ENCODE measurements at regions not wholly inside any gene's neighbourhood (a gene's known extent, or its start where the extent isn't known, plus 50 kb on each side); places are given as distances from the start of the nearest gene placed in this dataset.
"Not testable (repeated sequence)": the region's sequence is repeated elsewhere in the genome, so short reads cannot be mapped to it uniquely, and the experiment has no call there.

DNA sequence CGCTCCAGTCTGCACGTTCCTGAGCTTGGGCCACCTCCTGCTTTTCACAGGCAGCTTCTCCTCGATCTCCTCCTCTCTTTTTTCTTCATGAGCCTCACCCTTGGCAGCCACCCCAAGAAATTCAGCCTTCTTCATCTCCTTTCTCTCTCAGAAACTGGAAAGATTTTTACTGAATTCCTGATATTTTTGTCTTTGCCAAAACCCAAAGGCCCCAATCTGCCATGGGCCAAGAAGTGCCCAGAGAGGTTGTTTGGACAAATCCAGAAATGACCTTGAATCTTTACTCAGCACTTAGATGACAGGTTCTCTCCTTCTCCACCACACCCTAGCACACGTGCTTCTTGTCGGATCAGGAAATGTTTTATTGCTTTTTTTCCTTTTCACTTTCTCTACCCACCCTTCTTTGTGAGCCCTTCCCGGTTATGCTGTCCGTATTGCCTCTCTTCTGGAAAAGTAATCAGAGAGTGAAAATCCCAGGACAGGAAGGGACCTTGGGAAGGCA lies 134.5 kb upstream of the TNP1 start:
- DNase-seq (ENCODE audit: low read depth in 2 of 2), result no peak

DNA sequence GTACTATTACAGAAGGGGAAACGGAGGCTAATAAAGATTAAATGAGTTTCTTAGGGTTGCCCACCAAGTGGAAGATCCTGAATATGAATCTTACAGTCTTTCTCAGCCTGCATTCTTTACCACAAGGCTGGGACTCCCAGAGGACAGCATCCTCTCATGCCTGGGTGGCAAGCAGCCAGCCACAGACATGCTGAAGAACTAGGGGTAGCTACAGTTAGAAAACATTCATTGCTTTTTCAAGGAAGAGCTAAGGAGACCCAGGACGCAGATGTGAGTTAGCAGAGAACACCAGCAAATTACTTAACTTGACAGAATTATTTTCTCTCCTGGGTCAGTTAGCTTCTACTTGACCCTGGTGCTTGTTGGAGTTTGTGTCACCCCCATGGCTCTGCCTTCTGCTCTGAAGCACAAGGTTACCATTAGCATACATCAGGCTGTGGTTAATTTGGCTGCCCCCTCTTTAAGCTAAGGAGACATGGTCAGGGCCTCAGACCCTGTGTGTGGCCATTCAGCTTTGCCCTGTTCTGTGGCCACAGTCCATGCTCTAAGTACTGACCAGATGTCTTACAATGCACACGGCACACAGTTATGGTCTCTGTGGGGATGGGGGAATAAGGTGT lies 132.3 kb upstream of the TNP1 start:
- DNase-seq (ENCODE audit: low read depth in 2 of 2), result no peak

DNA sequence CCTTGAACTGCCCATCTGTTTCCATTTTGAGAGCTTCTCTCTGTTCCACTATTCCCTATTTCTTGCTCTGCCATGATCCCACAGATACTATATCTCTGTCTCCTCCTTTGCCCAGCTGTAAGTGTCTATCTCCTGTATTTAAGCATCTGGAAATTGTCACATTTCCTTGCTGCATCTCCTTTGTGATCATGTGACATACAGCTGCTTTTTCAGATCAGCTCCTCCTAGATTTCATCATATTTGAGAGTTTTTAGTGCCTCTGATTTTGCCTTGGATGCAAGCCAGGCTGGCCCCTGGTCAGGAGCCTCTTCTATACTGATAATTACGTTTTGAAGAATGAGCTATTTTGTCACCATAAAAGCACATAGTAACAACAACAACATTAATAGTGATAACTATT lies 131.7 kb upstream of the TNP1 start:
- no peak for DNase-seq (ENCODE audit: low read depth in 2 of 2)

DNA sequence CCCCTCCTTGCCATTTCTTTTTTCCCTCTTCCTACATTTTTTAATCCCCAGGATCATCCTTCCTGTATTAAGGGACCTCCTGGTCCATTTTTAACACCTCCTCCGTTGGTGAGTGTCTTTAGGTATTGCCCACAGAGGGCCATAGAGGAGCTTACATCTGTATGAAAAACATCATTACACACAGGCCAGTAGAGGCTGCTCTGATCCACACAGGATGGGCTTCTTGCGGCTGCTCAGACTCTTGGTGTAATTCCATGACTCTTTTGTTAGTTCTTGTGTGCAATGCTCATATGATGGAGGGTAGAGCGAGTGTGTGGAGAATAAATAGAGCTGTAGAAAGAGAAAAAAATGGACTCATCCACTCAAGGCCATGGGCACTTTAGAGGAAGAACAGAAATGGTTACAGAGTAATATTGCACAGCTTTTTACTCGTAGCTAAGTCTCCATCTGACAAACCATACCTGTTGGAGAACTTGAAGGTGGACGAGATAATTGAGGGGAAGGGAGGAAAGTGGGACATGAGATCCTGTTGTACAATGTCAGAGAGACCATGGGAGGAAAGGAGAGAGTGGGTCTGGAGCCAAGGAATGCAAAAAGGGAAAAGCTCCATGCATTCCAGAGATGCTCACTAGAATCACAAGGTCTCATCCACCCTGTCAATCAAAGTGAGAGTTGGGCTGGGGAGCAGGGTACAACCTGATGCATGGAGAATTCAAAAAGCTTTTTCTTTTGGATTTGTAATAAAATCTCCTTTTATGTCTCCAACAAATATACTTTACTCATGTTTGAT lies 129.7 kb upstream of the TNP1 start:
- DNase-seq (ENCODE audit: low read depth in 2 of 2), result no peak

DNA sequence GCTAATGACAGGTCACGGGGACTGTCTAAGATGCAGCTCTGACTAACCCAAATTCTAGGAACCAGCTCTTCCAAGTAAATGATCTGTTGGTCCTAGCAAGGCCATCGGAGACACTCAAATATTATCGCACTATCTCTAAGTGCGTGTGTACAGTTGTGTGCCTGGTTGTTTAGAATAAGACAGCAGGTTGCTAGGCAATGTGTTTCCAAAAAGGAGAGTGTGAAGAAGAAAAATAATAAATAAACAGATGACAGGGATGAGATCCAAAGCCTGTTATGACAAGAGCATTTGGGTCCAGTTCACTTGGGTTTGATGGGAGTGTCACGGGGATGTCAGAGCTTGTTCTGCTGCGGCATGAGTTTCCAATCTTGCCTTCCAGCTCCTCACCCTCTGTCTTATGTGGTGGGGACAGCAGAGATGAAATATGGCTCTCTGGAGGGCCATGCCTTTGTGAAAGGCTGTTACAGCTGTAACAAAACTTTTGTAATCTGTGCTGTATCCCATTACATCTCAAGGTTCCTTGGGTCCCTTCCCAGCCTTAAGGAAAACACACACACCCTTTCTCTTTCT lies 127.5 kb upstream of the TNP1 start:
- DNase-seq (ENCODE audit: low read depth in 2 of 2), result no peak

DNA sequence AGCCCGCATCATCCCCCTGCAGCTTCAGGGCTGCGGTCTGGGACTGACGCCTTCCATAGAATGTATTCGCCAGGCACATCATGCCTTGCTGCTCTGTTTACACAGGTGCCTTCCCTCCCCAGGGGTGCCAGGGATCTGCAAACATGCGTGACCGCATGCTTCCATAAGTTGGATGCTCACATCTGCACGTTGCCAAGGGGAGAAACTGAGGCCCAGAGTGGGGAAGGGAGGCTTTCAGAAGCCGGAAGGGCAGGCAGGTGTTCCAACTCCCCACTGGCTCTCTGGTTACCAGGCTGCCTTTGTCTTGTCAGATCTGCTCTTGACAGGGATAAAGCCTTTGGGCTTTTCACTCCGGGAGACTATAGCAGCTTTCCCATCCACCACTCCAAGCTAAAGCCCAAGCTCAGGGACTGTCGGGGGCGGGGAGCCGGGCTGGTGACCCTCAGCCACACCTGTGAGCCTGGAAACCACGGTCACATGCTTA lies 125.8 kb upstream of the TNP1 start:
- no peak for DNase-seq (ENCODE audit: low read depth in 2 of 2)

DNA sequence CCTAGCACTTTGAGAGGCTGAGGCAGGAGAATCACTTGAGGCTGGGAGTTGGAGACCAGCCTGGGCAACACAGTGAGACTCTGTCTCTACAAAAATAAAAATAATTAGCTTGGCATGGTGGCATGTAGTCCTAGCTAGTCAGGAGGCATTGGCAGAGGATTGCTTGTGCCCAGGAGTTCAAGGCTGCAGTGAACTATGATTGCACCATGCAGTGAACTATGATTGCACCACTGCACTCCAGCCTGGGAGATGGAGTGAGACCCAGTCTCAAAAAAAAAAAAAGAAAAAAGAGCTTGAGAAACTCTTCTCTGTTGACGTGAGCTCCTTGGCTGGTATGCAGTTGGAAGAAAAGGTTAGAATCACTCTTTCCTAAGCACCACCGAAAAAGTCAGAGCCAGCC lies 125.1 kb upstream of the TNP1 start:
- no peak for DNase-seq (ENCODE audit: low read depth in 2 of 2)

DNA sequence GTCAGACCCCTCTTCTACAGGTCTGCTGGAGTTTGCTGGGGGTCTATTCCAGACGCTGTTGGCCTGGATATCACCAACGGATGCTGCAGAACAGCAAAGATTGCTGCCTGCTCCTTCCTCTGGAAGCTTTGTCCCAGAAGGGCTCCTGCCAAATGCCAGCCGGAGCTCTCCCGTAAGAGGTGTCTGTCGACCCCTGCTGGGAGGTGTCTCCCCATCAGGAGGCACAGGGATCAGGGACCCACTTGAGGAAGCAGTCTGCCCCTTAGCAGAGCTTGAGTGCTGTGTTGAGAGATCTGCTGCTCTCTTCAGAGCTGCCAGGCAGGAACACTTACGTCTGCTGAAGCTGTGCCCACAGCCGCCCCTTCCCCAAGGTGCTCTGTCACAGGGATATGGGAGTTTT lies 122.1 kb upstream of the TNP1 start:
- DNase-seq (ENCODE audit: low read depth in 2 of 2), result not testable (repeated sequence)

DNA sequence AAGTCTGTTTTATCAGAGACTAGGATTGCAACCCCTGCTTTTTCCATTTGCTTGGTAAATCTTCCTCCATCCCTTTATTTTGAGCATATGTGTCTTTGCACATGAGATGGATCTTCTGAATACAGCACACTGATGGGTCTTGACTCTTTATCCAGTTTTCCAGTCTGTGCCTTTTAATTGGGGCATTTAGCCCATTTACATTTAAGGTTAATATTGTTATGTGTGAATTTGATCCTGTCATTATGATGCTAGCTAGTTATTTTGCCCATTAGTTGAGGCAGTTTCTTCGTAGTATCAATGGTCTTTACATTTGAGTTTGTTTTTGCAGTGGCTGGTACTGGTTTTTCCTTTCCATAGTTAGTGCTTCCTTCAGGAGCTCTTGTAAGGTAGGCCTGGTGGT lies 120.6 kb upstream of the TNP1 start:
- not testable (repeated sequence) for DNase-seq (ENCODE audit: low read depth in 2 of 2)

DNA sequence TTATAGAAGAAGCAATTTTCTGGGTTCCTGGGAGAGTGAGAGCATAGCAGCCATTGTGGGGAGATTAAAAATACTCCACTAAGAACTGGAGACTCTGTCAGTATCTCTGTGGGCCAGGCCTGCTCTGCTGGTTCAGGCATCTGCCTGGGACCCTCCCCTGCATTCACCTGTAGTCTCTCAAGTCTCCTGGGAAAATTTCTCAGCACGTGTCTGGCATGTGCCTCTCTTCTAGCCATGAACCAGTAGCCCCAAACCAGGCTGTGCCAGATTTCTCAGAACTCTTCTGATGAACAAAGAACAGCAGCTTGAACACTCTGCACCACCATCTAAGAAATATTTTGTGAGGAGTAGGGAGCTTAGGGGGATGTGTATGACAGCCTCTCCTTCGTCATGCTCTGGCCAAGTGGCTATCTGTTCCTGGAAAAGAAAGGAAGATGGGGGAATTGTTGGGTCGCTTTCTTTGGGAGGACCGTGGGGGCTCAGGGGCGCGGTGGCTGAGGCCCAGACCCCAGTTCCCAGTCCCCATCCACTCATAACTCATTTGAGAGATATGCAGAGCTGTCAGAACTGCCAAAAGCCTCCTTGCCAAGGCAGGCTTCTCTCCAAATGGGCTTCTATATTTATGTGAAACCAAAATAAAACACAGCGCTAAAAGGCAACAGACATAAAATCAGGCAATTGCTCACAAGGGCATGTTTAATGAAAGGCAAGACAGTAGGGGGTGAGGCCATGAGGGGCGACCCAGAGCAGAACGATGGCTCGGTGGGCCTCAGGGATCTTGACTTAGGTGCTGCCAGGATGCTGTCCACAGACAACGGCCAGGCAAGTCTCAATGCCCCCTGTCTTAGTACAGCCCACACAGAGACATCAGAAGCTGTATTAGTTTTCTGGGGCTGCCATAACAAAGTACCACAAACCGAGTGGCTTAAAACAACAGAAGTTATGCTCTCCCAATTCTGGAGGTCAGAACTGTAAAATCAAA lies 114.7 kb upstream of the TNP1 start:
- no peak for DNase-seq (ENCODE audit: low read depth in 2 of 2)

DNA sequence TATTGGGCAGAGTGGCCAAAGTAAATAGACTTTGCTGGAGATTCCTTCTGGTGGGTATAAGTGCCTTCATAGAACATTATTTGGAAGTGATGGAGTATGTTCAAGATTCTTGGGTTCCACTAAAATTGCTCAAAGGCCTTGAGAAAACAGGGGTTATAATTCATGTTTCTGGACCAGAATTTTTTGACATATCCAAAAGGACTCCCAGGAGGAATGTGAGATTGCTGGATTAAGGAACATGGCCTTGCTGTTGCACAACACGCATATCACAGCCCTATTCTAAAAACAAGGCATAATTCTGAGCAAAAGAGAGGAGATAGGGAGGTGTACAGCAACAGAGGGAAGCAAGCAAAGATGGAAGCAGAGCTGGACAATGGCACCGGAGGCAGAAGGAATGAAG lies 111.7 kb upstream of the TNP1 start:
- no peak for DNase-seq (ENCODE audit: low read depth in 2 of 2)

DNA sequence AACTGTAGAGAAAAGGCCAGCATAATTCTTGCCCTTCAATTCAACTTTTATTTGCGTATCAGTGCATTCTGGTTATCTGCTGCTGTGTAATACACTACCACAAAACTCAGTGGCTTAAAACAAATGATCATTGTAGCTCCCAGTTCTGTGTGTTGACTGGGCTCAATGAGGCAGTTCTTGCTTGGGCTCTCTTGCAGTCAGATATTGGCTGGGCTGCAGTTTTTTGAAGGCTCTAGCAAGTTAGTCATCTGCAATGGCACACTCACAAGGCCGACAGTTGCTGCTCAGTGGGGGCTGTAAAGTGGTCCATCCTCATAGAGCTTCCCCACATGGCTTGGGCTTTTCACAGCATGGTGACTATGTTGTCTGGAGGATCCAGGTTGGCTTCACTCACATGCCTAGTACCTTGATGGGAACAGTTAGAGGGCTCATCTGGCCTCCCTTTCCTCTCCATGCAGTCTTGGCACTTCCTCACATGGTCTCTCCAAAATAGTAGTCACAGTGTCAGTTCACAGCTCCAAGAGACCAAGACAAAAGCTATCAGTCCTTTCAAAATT lies 110.6 kb upstream of the TNP1 start:
- DNase-seq (ENCODE audit: low read depth in 2 of 2), result no peak

DNA sequence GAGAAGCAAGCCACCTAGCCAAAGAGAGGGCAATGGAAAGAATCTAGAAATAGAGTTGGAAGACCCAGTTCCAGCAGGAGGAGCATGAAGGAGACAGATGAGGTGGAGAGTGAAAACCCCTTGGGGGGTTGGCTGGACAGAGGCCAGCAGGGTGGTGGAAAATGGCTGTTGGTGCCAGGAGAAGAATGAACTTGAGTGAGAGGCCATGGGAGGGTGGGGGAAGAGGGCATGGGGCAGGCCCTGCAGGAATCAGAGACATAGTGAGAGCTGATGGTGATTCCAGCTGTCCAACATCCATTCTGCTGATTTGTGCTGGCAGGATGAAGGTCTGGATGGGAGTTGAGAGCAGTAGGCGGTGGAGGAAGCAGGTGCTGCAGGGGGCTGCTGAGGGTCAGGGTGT lies 108.0 kb upstream of the TNP1 start:
- DNase-seq (ENCODE audit: low read depth in 2 of 2), result no peak

DNA sequence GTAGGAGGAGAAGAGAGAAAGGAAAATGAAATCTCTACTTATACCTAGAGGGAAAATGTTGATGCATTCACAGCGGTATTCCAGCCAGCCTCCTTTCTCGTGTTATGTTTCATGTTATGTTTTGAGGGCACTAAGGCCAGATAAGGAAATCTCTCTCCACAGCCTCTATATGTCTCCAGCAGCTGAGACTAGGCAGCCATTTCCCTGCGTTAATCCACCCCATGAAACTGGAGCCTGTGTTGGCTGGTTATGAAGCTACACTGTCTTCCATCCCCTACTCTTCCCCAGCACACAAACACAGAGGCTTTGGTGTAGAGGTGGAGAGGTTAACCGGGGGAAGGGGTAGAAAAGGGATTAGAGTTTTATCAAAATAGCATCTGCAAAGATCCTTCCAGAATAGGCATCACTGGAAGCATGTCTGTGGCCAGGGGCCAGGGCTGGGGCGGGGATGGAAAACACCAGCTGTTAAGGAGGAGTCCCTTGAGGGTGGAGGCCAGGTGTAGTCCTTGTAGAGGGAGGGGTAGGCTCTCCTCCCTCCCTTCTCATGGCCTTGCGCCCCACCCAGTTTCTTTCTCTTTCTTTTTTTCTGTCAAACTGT lies 100.9 kb upstream of the TNP1 start:
- DNase-seq (ENCODE audit: low read depth in 2 of 2), result no peak

DNA sequence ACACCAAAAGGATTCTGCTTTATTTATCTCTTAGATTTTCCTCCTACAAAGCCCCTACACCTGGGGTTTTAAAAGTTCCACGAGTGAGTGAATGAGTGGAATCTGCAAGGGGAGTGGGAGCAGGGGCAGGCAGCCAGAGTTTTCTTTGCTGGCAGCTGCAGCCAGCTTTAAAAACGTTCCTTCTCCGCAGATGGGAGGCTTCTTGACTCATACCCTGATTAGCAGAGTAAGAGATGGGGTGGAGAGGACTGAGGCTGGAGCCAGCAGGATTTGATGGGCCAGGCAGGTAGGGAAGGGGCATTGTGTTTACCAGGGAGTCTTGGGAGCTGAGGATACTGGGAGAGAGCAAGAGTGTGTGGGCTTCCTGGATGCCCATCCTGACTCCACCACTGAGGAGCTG lies 99.6 kb upstream of the TNP1 start:
- no peak for DNase-seq (ENCODE audit: low read depth in 2 of 2)

DNA sequence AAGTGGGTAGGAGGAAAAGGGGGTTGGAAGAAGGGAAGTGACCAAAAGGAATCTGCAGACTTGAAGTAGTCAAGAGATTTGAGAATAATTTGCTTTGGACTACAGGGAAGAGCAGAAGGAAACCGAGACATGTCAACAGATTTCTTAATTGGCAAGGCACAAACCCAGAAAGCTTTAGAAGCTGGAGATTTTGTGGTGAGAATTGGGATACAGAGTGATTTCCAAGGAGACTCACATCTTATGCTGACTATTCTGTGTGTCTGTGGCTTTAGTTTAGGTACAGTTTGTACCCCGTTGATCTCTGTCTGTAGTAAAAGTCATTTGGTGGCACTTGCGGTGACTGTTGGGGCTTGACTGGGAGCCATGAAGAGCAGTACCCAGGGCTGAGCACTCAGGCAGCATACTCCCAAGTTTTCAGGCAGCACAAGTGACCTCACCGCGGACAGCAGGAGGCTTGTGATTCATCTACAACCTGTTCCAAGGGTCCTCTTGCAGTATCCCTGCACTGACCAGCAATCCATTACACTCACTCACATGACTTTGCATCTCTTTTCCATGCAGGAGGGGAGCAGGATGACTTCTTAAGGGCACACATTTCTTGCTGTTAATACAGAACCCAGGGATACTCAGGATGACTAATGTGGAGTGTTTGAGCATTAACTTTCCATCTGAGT lies 97.1 kb upstream of the TNP1 start:
- DNase-seq (ENCODE audit: low read depth in 2 of 2), result no peak

DNA sequence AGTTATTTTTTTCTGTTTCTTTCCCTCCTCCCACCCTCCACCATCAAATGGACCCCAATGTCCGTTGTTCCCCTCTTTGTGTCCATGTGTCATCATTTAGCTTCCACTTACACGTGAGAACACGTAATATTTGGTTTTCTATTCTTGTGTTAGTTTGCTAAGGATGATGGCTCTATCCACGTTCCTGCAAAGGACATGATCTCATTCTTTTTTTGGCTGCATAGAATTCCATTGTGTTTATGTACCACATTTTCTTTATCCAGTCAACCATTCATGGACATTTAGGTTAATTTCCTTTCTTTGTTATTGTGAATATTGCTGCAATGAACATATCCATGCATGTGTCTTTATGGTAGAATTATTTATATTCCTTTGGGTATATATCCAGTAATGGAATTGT lies 91.3 kb upstream of the TNP1 start:
- no peak for DNase-seq (ENCODE audit: low read depth in 2 of 2)

DNA sequence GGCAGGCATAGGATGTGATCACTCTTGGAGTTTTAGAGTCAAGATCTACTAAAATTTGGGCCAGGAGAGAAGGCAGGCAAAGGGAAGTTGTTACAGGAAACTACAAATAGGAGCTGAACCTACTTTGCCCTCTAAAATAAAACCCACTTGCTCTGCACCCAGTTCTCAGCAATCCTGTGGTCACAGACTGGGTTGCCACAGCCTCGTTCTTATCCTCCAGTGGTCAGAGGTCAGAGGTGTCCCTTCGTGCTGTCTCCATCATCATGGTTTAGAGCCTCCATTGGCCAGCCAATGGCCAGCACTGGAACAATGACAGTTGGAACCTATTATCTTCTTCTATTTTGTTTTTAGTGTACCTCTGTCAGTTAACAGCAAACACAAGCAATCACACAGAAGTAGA lies 90.7 kb upstream of the TNP1 start:
- DNase-seq (ENCODE audit: low read depth in 2 of 2), result no peak

DNA sequence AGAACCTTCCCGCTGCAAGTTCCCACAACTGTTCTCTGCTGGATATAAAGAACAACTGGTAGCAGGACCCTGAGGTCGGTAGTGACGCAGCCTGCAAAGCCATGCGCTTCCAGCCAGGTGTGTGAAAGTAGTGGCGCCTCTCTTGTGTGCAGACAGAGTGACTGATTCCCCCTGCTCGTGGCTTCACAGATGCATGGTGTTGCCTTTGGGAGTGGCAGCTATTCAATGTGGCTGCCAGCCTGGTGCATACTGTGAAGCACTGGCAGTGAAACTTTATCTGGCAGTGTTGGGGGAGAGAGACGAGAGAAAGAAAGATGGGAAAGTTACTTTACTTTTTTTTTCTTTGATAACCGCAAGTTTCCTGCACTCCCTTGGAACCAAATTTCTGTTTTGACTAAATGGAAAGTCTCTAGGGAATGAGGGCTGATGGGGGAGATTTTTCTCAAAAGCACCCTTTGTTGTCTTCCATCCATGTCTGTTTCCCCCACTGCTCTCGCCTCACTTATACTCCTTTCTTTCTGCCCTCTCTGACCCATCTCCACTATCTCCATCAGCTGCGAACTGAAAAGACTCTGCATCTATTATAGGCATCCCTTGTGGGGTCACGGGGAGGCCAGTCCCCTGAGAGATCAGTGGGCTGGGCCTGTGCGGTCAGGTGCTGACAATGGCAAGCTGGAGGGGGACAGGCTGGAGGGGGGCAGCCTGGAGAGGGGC lies 90.0 kb upstream of the TNP1 start:
- no peak for DNase-seq (ENCODE audit: low read depth in 2 of 2)

DNA sequence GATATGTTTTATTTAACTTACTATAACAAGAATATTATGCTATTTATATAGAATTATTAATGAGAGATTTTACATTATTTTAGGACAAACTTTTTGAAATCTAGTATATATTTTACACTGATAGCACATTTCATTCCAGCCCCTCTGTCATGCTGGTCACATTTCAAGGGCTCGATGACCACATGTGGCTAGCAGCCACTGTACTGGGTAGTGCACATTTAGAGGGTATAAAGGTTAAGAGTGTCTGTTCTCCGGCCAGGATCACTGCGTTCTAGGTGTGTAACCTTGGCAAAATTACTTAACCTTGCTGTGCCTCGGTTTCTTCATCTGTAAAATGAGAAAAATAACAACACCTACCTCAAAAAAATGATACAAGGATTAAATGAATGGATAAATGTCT lies 87.2 kb upstream of the TNP1 start:
- no peak for DNase-seq (ENCODE audit: low read depth in 2 of 2)
